ENCODE measurements at regions not wholly inside any gene's neighbourhood (a gene's known extent, or its start where the extent isn't known, plus 50 kb on each side); places are given as distances from the start of the nearest gene placed in this dataset.
A peak's percentile ranks its signal among the peaks of the same experiment; 100 is the strongest.

DNA sequence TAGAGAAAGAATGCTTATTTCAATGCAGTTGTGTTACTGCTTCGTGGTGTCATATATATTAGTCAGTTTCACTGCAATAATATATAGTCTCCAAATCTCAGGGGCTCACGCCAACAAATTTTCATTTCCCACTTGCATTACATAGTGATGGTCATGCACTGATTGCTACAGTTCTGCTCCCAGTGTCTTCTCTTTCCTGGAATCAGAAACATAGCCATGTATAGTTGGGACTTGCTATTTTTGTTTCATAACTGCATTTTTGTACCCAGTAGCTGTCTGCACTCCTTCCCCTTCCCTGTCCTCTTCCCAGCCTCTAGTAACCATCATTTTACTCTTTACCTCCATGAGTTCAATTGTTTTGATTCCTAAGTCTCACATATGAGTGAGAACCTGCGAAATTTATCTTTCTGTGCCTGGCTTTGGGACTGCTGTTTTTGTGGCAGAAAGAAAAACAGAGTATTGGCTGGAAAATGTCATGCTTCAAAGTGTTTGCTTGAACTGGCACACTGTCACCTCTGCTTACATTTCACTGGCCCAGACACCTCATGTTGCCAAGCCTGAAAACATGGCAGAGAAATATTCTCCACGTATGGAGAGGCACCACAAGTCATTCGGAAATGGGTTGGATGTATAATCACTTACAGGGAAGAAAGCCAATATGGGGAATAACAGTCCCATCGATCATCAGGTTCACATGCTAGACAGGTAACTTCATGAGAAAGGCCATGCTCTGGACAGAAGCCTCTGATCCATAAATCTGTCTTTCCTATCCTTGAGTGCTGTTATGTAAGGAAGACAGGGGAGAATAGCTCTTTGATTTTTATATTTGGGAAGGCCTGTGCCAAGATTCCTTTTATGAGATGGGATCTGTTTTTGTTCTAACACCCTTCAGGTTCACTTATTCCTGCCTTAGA is 60.4 kb upstream of the BACH1 start:
- TF ChIP-seq POLR2A (IDR thresholded peaks at IDR 0.05) (no peak), POLR2AphosphoS5 (IDR thresholded peaks at IDR 0.05) (no peak)
- TF ChIP-seq, protein P1, sequence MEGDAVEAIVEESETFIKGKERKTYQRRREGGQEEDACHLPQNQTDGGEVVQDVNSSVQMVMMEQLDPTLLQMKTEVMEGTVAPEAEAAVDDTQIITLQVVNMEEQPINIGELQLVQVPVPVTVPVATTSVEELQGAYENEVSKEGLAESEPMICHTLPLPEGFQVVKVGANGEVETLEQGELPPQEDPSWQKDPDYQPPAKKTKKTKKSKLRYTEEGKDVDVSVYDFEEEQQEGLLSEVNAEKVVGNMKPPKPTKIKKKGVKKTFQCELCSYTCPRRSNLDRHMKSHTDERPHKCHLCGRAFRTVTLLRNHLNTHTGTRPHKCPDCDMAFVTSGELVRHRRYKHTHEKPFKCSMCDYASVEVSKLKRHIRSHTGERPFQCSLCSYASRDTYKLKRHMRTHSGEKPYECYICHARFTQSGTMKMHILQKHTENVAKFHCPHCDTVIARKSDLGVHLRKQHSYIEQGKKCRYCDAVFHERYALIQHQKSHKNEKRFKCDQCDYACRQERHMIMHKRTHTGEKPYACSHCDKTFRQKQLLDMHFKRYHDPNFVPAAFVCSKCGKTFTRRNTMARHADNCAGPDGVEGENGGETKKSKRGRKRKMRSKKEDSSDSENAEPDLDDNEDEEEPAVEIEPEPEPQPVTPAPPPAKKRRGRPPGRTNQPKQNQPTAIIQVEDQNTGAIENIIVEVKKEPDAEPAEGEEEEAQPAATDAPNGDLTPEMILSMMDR (IDR thresholded peaks at IDR 0.05): no peak
- peaks cover 0 to 6% of the 10 kb centered on the region in 2 donors for H3K4me1 ChIP-seq
- DNase-seq (ENCODE audit: low spot score in 2 of 2): no peak
- no peaks in the 10 kb centered on the region for H3K27me3 ChIP-seq
- no peak overlapping the region for H3K4me3 ChIP-seq
- intact Hi-C loops (cut with DNase I; ENCODE audit: low total_unique reads): no loop called here
- peak overlapping the region; percentile 3 to 54 for H3K27ac ChIP-seq
- no peaks in the 10 kb centered on the region for H3K36me3 ChIP-seq
- H3K9me3 ChIP-seq: no peaks in the 10 kb centered on the region

DNA sequence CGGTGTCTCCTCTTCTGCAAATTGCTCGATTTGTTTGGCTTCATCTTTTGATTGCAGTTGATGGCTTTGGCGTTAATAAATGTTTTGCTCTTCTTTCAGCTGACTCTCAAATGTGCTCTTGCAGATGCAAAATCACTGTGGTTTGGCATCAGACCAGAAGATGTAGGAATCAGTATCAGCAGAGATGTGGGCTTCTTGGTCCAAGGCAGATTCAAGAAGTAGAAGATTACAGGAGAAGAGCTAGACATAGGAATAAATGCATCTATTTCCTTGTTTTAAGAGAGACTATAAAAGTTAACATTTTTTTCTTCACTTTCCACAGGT is 59.8 kb upstream of the BACH1 start:
- TF ChIP-seq POLR2A (IDR thresholded peaks at IDR 0.05) (no peak), POLR2AphosphoS5 (IDR thresholded peaks at IDR 0.05) (no peak)
- TF ChIP-seq, protein P1 (IDR thresholded peaks at IDR 0.05): no peak
- Histone ChIP-seq H3K27ac (no peak overlapping the region), H3K4me1 (peaks cover 0 to 6% of the 10 kb centered on the region in 2 donors), H3K27me3 (no peaks in the 10 kb centered on the region), H3K4me3 (no peak overlapping the region), H3K36me3 (no peaks in the 10 kb centered on the region), H3K9me3 (no peaks in the 10 kb centered on the region)
- no peak for DNase-seq (ENCODE audit: low spot score in 2 of 2)
- intact Hi-C loops (cut with DNase I; ENCODE audit: low total_unique reads): no loop called here

DNA sequence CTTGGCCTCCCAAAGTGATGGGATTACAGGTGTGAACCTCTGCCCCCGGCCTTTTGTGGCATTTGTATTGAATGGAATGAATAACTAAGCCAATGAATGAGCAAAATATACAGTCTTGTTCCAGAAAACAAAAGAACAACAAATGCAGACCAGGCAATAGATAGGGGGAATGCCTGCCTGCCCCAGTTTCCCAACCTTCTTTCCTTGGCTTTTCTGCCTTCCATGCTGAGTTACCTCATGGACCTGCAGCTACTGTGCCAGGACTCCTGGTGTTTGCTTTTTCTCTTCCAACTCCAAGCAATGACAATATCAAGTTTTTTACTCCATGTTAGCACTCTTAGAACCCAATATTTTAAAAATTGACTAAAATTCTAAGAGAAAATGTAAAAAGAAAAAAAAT is 58.6 kb upstream of the BACH1 start:
- Histone ChIP-seq H3K4me3 (no peak overlapping the region), H3K36me3 (no peaks in the 10 kb centered on the region), H3K27me3 (no peaks in the 10 kb centered on the region), H3K9me3 (no peaks in the 10 kb centered on the region), H3K4me1 (peaks cover 0 to 6% of the 10 kb centered on the region in 2 donors), H3K27ac (no peak overlapping the region)
- DNase-seq (ENCODE audit: low spot score in 2 of 2): no peak
- TF ChIP-seq POLR2AphosphoS5 (IDR thresholded peaks at IDR 0.05) (no peak), POLR2A (IDR thresholded peaks at IDR 0.05) (no peak)
- TF ChIP-seq, protein P1 (IDR thresholded peaks at IDR 0.05): no peak
- intact Hi-C loops (cut with DNase I; ENCODE audit: low total_unique reads): no loop called here

DNA sequence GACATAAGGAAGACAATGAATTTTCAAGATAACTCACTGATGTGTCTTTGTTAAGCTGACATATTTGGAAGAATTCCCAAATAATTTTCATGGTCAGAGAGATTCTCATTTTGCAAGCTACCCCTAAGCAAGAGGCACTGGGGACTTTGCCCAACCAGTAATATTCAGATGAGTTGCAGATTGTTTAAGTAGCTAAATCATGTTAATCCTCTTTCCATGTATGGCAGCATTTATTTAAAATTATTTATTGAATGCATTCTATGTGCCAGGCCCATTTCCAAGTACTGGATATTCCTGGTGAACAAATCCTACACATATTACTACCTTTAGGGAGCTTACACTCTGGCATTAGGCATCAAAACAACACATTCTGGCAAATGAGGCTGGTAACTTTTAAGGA is 56.5 kb upstream of the BACH1 start:
- DNase-seq (ENCODE audit: low spot score in 2 of 2): no peak
- intact Hi-C loops (cut with DNase I; ENCODE audit: low total_unique reads): no loop called here
- H3K4me1 ChIP-seq: peaks cover 0 to 5% of the 10 kb centered on the region in 2 donors
- no peak for TF ChIP-seq POLR2A (IDR thresholded peaks at IDR 0.05)
- no peak for TF ChIP-seq POLR2AphosphoS5 (IDR thresholded peaks at IDR 0.05)
- TF ChIP-seq, protein P1 (IDR thresholded peaks at IDR 0.05): no peak
- H3K9me3 ChIP-seq: no peaks in the 10 kb centered on the region
- no peaks in the 10 kb centered on the region for H3K36me3 ChIP-seq
- no peak overlapping the region for H3K27ac ChIP-seq
- H3K4me3 ChIP-seq: no peak overlapping the region
- H3K27me3 ChIP-seq: no peaks in the 10 kb centered on the region

DNA sequence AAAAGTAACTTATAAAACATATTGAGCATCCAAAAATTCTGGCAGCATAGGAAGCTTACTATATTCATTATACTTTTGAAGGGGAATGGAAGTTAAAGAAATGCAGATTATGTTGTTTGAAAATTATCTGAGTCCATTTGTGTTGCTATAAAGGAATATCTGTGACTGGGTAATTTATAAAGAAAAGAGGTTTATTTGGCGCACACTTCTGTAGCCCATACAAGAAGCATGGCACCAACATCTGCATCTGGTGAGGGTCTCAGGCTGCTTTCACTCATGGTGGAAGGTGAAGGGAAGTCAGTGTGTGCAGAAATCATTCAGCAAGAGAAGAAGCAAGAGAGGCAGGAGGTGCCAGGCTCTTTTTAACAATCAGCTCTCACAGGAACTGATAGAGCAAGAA is 55.5 kb upstream of the BACH1 start:
- no peak for TF ChIP-seq POLR2A (IDR thresholded peaks at IDR 0.05)
- intact Hi-C loops (cut with DNase I; ENCODE audit: low total_unique reads): no loop called here
- H3K36me3 ChIP-seq: no peaks in the 10 kb centered on the region
- H3K4me3 ChIP-seq: no peak overlapping the region
- H3K27me3 ChIP-seq: no peaks in the 10 kb centered on the region
- DNase-seq (ENCODE audit: low spot score in 2 of 2): no peak
- H3K9me3 ChIP-seq: no peaks in the 10 kb centered on the region
- no peak overlapping the region for H3K27ac ChIP-seq
- H3K4me1 ChIP-seq: no peaks in the 10 kb centered on the region

Data from breast epithelium (tissue), 4 donors.